Type B pancreatic cell (in vitro differentiated cells): ENCODE measurements at regions not wholly inside any gene's neighbourhood (a gene's known extent, or its start where the extent isn't known, plus 50 kb on each side); places are given as distances from the start of the nearest gene placed in this dataset.

Experiments used
- DNase-seq: peaks from one replicate; pipeline ENCODE4 v3.0.0; 2021; ENCODE audit warnings: mixed read lengths; ENCODE audit not compliant: unreplicated experiment; ENCODE audit errors: extremely low spot score
- H3K27ac Mint-ChIP-seq: 2 replicates; pipeline ENCODE4 v1.8.0; 2021; ENCODE audit warnings: mild to moderate bottlenecking, mixed read lengths
- H3K27me3 Mint-ChIP-seq: 2 replicates; pipeline ENCODE4 v1.8.0; 2021; ENCODE audit warnings: mixed read lengths
- H3K36me3 Mint-ChIP-seq: 2 replicates; pipeline ENCODE4 v1.8.0; 2021; ENCODE audit warnings: mixed read lengths
- H3K4me1 Mint-ChIP-seq: one replicate; pipeline ENCODE4 v1.8.0; 2021; ENCODE audit warnings: mixed read lengths; ENCODE audit not compliant: unreplicated experiment
- H3K4me3 Mint-ChIP-seq: 2 replicates; pipeline ENCODE4 v1.8.0; 2021; ENCODE audit warnings: mild to moderate bottlenecking, mixed read lengths
- H3K9me3 Mint-ChIP-seq: 2 replicates; pipeline ENCODE4 v1.8.0; 2021; ENCODE audit warnings: mixed read lengths
- CTCF ChIP-seq: fragments of 200-600 bp; sonication (generic); conservative IDR thresholded peaks from 2 replicates; pipeline ENCODE4 v1.5.0; 2021; ENCODE audit warnings: antibody characterized with exemption, mild to moderate bottlenecking

- H3K27ac Mint-ChIP-seq: no peak overlapping the region
- no peaks in the 10 kb centered on the region for H3K27me3 Mint-ChIP-seq
- peaks cover 20% of the 10 kb centered on the region for H3K4me1 Mint-ChIP-seq
- no peak for DNase-seq
- no peak for TF ChIP-seq CTCF
- no peaks in the 10 kb centered on the region for H3K9me3 Mint-ChIP-seq
- no peaks in the 10 kb centered on the region for H3K36me3 Mint-ChIP-seq
- H3K4me3 Mint-ChIP-seq: no peak overlapping the region
Measured at GRCh38 chr13:44137466-44137865, 236.2 kb upstream of the SERP2 start.

GRCh38 chr13:44140146-44140545, 233.5 kb upstream of the SERP2 start:
- Mint-ChIP-seq H3K27ac (no peak overlapping the region), H3K4me3 (no peak overlapping the region)

GRCh38 chr13:44140888-44141724, 232.5 kb upstream of the SERP2 start:
- Mint-ChIP-seq H3K36me3 (no peaks in the 10 kb centered on the region), H3K27ac (peak overlapping the region; percentile 93), H3K9me3 (no peaks in the 10 kb centered on the region), H3K4me1 (peaks cover 20% of the 10 kb centered on the region), H3K27me3 (no peaks in the 10 kb centered on the region), H3K4me3 (peak overlapping the region; percentile 96)
- DNase-seq: no peak
- TF ChIP-seq CTCF: no peak

More at GRCh38 chr13:44140146-44140545, 233.5 kb upstream of the SERP2 start:
- Mint-ChIP-seq H3K36me3 (no peaks in the 10 kb centered on the region), H3K4me1 (peaks cover 20% of the 10 kb centered on the region), H3K27me3 (no peaks in the 10 kb centered on the region), H3K9me3 (no peaks in the 10 kb centered on the region)
- DNase-seq: no peak
- no peak for TF ChIP-seq CTCF

- no peaks in the 10 kb centered on the region for H3K36me3 Mint-ChIP-seq
- peak overlapping the region; percentile 96 for H3K4me3 Mint-ChIP-seq
- peak; percentile 100 for DNase-seq
- H3K27me3 Mint-ChIP-seq: no peaks in the 10 kb centered on the region
- peaks cover 20% of the 10 kb centered on the region for H3K4me1 Mint-ChIP-seq
- peak; percentile 64 for TF ChIP-seq CTCF
- peak overlapping the region; percentile 94 for H3K27ac Mint-ChIP-seq
- no peaks in the 10 kb centered on the region for H3K9me3 Mint-ChIP-seq
Measured at GRCh38 chr13:44141725-44142539, 231.7 kb upstream of the SERP2 start.

GRCh38 chr13:44142540-44142867, 231.1 kb upstream of the SERP2 start:
- peak overlapping the region; percentile 96 for H3K4me3 Mint-ChIP-seq
- no peaks in the 10 kb centered on the region for H3K9me3 Mint-ChIP-seq
- no peaks in the 10 kb centered on the region for H3K27me3 Mint-ChIP-seq
- peak overlapping the region; percentile 94 for H3K27ac Mint-ChIP-seq
- TF ChIP-seq CTCF: peak; percentile 12
- peaks cover 20% of the 10 kb centered on the region for H3K4me1 Mint-ChIP-seq
- no peaks in the 10 kb centered on the region for H3K36me3 Mint-ChIP-seq
- no peak for DNase-seq
